ENCODE measurements at regions not wholly inside any gene's neighbourhood (a gene's known extent, or its start where the extent isn't known, plus 50 kb on each side); places are given as distances from the start of the nearest gene placed in this dataset.

DNA sequence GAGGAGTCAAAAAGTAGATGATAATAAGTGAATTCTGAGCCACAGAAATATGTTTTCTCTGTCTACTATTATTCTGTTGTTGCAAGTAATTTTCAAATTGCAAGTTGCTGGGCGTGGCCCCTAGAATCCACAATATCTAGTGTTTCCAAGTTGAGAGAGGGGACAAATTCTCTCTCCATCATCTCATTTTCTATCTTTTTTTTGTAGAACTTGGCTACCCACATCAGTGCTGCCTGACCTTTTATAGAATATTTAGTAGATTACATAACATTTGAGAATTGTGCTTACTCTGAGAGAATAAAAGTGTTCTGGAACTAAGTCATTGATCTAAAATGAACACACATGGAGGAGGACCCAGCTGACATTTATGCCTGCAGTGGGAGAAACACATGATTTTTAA is 110.9 kb upstream of the CSNK1A1L start:
- TF ChIP-seq, protein P1, sequence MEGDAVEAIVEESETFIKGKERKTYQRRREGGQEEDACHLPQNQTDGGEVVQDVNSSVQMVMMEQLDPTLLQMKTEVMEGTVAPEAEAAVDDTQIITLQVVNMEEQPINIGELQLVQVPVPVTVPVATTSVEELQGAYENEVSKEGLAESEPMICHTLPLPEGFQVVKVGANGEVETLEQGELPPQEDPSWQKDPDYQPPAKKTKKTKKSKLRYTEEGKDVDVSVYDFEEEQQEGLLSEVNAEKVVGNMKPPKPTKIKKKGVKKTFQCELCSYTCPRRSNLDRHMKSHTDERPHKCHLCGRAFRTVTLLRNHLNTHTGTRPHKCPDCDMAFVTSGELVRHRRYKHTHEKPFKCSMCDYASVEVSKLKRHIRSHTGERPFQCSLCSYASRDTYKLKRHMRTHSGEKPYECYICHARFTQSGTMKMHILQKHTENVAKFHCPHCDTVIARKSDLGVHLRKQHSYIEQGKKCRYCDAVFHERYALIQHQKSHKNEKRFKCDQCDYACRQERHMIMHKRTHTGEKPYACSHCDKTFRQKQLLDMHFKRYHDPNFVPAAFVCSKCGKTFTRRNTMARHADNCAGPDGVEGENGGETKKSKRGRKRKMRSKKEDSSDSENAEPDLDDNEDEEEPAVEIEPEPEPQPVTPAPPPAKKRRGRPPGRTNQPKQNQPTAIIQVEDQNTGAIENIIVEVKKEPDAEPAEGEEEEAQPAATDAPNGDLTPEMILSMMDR (IDR thresholded peaks at IDR 0.05; ENCODE audit: low read depth, low read length): no peak
- TF ChIP-seq, protein P2, sequence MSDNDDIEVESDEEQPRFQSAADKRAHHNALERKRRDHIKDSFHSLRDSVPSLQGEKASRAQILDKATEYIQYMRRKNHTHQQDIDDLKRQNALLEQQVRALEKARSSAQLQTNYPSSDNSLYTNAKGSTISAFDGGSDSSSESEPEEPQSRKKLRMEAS (IDR thresholded peaks at IDR 0.05; ENCODE audit: low read depth, low read length): no peak
- TF ChIP-seq MYC (IDR thresholded peaks at IDR 0.05; ENCODE audit: low read depth, low read length): no peak

Measured in NB4 (cell line).